Amygdala (tissue), 56 donors: ENCODE measurements at regions not wholly inside any gene's neighbourhood (a gene's known extent, or its start where the extent isn't known, plus 50 kb on each side); places are given as distances from the start of the nearest gene placed in this dataset.
"Not testable (repeated sequence)": the region's sequence is repeated elsewhere in the genome, so short reads cannot be mapped to it uniquely, and the experiment has no call there.

Experiments
- DNase-seq, 56 donors: peaks; one replicate each; lab custom pipeline; 2025; lab: John Stamatoyannopoulos, UW

DNA sequence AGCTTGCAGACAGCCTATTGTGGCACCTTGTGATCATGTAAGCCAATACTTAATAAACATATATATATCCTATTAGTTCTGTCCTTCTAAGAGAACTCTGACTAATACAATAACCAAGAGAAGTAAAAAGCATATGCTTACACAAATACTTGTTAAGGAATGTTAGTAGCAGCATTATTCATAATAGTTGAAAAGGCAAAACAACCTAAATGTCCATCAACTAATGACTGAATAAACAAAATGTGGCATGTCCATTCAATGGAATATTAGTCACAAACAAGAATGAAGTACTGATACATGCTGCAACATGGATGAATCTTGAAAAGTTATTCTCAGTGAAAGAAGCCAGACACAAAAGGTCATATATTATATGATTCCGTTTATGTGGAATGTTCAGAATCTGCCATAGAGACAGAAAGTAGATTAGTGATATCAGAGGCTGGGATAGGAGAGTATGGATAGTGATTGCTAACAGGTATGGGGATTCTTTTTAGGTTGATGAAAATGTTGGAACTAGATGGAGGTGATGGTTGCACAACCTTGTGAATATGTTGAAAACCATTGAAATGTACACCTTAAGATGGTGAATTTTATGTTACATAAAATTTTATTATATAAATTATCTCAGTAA, 112.5 kb upstream of the UNC5B start:
- DNase-seq, result no peak

DNA sequence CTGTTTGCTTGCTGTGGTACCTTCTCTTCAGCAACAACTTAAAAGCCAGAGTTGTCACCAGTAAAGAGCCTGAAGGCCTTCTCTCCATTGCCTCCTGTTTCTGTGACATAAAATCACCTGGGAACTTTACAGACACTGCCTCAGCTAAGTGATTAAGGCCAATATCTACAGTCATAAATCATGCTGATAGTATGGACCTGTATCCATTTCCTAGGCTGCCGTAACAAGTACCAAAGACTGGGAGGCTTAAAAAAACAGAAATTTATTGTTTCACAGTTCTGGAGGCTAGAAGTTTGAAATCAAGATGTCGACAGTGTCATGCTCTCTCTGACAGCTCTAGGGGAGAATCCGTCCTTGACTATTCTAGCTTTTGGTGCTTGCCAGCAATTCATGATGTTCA, 108.4 kb upstream of the UNC5B start:
- no peak for DNase-seq

DNA sequence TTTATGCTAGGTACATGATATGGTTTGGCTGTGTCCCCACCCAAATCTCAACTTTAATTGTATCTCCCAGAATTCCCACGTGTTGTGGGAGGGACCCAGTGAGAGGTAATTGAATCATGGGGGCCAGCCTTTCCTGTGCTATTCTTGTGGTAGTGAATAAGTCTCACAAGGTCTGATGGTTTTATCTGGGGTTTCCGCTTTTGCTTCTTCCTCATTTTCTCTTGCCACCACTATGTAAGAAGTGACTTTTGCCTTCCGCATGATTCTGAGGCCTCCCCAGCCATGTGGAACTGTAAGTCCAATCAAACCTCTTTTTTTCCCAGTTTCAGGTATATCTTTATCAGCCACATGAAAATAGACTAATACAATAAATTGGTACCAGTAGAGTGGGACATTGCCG, 106.2 kb upstream of the UNC5B start:
- DNase-seq, result not testable (repeated sequence)

DNA sequence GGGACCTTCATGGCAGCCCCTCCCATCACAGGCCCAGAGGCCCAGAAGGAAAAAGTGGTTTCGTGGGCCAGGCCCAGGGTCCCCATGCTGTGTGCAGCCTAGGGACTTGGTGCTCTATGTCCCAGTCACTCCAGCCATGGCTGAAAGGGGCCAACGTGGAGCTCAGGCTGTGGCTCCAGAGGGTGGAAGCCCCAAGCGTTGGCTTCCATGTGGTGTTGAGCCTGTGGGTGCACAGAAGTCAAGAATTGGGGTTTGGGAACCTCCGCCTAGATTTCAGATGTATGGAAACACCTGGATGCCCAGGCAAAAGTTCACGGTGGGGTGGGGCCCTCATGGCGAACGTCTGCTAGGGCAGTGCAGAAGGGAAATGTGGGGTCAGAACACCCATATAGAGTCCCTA, 105.3 kb upstream of the UNC5B start:
- not testable (repeated sequence) for DNase-seq

DNA sequence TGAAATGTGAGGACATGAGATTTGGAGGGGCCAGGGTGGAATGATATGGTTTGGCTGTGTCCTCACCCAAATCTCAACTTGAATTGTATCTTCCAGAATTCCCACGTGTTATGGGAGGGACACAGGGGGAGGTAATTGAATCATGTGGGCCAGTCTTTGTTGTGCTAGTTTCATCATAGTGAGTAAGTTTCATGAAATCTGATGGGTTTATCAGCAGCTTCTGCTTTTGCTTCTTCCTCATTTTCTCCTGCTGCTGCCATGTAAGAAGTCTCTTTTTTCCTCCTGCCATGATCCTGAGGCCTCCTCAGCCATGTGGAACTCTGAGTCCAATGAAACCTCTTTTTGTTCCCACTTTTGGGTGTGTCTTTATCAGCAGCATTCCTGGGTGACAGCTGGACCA, 104.3 kb upstream of the UNC5B start:
- not testable (repeated sequence) for DNase-seq

DNA sequence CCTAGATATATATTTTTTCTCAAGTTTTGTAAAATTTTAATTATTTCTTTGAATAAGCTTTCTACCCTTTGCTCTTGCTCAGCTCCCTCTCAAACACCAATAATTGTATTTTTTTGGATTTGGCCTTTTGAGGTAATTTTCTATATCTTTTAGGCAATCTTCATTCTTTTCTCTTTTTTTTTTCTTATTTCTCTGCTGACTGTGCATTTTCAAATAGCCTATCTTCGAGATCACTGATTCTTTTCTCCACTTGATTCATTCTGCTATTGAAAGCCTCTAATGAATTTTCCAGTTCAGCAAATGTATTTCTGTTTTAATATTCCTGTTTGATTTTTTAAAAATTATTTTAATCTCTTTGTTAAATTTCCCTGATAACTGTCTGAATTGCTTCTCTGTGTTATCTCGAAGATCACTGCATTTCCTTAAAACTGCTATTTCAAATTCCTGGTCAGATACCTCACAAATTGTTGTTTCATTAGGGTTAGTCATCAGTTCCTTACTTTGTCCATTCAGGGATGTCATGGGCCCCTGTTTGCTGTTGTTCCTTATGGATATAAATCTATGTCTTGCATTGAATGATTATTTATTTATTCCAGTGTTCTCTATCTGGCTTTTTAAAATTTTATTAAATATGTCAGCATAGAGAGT, 100.1 kb upstream of the UNC5B start:
- no peak for DNase-seq

DNA sequence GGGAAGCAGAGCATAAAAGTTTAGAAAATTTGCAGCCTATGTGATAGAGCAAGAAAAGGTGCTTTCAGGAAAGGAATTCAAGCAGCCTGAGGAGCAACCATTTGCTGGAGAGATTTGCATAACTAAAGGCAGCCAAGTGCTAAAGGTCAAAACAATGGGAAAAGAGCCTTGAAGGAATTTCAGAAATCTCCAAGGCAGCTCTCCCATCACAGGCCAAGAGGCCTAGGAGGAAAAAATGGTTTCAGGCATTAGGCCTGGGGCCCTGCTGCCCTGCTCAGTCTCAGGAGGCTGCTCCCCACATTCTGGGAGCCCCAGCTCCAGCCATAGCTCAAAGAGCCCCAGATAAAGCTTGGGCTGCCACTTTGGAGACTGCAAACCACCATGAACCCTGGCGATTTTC, 95.9 kb upstream of the UNC5B start:
- no peak for DNase-seq

DNA sequence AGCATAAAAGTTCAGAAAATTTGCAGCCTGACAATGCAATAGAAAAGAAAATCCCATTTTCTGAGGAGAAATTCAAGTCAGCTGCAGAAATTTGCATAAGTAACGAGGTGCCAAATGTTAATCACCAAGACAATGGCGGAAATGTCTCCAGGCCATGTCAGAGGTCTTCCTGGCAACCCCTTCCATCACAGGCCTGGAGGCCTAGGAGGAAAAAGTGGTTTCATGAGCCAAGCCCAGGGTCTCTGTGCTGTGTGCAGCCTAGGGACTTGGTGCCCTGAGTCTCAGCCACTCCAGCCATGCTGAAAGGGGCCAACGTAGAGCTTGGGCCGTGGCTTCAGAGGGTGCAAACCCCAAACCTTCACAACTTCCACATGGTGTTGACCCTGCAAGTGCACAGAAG, 94.8 kb upstream of the UNC5B start:
- DNase-seq, result not testable (repeated sequence)

DNA sequence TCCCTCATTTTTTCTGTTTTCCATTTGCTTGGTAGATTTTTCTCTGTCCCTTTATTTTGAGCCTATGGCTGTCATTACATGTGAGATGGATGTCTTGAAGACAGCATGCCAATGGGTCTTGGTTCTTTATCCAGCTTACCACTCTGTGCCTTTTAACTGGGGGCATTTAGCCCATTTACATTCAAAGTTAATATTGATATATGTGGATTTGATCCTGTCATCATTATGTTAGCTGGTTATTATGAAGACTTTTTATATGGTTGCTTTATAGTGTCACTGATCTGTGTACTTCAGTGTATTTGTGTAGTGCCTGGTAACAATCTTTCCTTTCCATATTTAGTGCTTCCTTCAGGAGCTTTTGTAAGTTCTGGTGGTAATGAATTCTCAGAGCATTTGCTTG, 89.3 kb upstream of the UNC5B start:
- DNase-seq, result no peak

DNA sequence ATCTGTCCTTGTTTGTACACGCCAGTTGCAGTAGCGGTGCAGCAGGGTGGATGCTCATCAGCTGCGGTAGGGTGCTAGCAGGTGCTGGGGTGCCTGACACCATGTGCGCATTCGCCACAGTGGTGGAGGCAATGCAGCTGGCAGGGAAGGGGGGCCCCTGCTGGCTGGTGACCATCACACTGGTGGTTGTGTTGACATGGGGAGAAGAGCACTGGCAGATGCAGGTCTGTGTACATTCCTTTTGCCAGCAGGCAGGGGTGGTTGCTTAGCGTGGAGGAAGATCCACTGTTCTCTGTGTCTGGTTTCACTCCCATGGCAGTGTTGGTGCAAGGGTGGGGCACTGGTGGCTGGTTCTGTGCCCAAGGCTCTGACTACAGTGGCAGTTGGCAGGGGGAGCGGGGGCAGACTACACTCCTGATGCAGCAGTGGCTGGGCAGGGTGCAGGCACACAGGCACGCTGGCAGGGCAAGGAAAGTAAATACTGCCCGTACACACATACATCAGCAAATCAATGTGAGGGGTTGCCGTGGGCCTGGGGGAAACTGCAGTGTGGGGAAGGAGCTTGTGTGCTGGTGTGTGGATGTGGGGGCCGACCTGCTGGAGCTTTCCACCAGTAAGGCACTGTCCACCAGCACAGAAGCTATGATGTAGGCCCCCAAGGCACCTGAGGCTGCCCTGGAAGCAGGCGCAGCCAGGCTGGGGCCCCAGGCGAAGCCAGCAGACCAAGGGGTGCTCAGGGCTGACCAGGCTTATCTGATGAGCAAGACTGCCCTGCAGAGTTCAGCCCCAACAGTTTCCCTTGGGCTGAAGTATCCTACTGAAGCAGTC, 87.2 kb upstream of the UNC5B start:
- no peak for DNase-seq

DNA sequence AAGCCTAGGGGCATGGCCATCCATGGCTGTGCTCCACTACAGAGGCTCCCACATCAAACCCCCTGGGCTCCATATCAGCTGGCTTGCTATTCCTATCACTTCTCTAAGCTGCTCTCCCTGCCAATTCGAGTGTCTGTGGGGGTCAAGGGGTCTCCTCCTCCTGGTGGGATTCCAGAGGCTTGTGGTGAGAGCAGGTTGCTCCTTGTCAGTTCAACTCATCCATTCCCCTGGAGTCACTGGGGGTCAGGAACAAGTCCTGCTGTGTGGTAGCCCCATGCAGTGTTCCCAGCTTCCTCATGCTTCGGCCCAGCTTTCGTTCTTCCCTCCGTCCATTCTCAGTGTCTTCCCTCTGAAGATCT, 86.6 kb upstream of the UNC5B start:
- no peak for DNase-seq

DNA sequence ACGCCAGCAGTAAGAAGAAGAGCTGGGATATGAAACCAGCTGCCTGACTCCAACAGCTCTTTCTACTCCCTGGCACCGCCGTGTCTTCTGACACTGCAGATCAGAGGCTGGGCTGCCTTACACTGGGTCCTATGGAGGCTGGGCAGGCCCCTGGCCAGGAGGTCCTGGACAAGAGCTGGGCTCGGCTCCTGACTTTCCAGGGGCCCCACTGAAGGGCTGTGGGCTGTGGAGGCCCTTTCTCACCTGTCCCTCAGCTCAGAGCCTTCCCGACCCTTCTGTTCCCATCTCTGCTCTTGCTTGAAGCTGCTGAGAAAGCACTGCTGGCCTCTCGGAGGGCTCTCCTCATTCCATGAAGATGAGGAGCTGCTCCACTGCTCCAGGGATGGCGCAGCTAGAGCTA, 85.9 kb upstream of the UNC5B start:
- DNase-seq, result no peak

DNA sequence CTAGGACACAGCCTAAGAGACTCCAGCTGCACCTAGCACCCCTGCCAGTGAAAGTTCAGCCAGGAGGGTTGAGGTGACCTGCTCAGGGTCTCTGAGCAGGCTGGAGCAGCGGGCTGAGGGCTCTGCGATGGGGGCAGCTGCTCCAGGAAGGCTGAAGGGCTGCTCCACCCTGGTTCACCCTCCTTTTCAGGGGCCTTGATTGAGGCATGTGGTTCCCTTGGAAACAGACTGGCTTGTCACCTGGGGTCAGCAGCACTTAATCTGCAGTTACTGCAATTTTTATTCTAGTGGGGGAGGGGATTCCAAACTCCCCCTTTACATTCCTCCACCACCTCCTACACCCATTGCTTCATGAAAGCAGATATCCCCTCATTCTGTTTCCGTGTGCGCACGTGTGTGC, 85.3 kb upstream of the UNC5B start:
- DNase-seq, result no peak

DNA sequence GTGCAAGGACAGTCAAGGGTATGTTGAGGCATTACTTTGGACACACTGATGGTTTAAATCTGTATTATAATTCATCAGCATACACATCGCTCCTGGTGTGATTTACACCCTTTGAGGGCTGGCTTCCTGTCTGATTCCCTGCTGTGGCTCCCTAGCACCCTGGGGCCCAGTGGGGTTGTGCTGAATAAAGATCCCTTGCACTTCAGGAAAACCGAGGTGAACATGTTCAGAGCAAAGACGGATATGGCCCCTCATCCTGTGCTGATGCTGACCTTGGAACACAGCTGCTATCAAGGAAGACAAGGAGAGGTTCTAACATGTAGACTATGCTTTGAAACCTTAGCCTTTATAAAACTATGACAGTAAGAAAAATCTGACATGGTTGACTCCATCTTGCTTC, 84.6 kb upstream of the UNC5B start:
- no peak for DNase-seq

DNA sequence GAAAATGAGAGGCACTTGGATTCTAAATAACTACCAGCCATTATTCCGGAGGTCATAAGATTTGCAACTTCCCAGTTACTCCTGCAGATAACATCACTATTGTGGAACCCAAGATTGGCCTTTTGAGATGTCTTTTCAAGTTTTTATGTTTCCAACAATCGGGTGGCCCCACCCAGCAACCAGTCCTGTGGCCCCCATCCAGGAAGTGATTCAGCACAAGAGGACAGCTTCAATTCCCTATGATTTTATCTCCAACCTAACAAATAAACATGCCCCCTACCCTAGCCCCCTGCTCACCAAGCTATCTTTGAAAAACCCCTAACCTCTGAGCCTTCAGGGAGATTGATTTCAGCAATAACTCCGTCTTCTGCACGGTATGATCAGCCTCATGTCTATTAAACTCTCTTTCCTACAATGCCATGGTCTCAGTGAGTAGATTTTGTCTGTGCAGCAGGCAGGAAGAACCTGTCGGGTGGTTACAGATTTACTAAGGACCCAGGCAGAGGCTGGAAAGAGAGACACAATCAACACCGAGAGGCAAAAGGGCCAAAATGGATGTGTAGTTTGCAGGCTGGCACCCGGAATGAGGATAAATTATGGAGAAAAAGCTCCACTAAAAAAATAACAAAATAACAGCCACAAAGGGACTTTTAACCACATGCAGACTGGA, 83.9 kb upstream of the UNC5B start:
- no peak for DNase-seq

DNA sequence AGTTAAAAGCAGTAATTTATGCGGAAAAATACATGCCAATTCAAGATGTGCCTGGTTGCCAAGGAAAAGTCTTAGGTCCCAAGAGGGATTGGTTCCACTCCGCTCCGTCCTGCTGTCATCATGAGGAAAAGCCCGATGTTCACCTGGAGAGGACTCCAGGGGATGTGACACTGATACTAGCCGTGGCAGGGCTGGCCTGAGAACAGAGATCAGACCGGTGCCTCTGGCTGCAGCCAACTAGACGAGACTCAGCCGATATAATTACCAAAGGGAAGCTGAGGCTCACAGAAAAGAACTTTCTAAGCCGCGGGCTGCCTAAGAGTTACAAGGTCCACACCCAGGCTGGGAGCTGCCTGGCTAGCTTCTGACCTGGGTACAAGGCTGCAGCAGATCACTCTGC, 81.3 kb upstream of the UNC5B start:
- no peak for DNase-seq

DNA sequence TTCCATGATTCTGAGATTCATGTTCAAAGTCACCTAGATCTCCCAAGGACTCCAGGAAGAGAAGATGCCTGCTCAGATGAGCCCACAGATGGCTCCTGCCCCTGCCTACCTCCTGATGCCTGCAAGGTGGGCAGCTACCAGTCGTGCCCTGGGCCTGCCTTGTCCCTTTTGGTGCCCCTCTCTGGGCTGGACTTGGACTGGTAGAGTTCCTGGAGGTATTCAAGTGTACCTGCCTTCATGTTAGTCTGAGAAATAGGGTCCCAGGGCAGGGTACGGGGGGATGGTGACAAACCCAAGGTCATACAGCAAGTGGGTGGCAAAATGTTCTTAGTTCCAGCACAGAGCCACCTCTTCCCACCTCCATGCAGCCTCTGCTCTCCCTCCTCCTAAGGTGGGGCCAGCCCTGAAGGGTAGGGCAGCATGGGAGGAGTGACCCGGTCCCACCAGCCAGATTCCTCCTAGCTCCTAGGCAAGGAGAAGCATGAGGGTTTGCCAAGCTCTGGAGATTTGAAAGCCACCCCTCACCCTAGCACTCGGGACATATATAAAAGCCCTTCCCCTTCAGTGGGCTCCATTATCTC, 80.8 kb upstream of the UNC5B start:
- no peak for DNase-seq

DNA sequence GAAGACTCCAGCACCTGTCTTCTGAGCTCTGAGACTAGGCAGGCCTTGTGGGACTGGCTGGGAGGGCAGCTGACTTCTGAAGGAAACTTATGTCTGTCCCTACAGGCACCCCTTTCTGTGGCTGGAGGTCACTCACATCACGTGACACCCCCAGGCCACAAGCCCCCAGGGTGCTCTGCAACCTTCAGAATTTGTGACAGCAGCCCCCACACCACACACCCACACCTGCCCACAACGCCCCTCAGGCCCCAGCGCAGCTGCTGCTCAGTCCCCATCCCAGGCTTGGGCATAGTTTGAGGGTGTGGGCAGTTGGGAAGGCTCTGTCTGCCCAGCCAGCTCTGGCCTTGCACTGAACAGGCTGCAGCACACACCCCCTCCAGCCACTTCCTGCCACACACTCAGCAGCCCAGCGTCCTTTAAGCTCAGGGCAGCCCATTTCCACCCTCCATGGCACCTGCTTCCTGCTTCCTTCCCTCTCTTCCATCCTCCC, 80.0 kb upstream of the UNC5B start:
- no peak for DNase-seq

DNA sequence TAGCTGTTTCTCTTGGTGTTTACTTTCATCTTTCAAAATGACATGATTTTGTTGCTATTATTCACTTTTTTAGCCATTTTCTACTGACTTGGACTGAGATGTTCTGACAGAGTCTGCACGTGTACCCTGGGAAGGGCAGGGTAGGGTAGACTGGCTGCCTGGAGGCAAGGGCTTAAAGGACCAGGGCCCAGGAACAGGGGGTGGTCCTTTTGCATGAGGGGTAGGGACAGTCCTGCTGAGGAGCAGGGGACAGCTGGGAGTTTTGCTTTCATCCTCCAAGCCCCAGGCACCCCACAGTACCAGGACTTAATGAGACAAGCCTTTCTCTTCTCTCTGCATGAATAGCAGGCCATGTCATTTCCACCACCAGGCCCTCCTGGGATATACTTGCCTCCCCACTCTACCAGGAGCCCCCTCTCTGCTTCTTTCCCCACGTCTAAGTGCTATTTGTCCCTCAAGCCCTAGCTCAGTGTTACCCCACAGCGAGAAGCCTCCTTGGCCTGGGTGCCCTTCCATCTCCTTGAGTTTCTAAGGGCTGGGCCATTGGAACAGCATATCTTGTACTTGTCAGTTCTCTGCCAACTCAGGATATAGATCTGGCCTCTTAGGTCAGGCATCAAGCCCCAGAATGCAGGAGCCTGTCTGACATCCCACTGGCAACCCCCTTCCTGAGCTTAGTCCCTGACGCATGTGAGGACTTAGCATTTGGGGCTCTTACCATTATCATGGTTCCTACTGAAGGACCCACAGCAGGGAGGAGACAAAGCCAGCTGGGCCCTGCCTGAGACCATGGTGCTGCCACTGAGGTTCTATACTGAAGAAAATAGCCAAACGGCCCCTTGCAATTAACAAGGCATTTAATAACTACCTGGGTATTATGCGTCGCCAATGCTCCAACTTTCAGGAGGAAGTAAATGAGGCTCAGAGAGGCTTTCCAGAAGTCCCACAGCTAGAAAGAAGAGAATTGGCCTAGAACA, 78.4 kb upstream of the UNC5B start:
- no peak for DNase-seq

DNA sequence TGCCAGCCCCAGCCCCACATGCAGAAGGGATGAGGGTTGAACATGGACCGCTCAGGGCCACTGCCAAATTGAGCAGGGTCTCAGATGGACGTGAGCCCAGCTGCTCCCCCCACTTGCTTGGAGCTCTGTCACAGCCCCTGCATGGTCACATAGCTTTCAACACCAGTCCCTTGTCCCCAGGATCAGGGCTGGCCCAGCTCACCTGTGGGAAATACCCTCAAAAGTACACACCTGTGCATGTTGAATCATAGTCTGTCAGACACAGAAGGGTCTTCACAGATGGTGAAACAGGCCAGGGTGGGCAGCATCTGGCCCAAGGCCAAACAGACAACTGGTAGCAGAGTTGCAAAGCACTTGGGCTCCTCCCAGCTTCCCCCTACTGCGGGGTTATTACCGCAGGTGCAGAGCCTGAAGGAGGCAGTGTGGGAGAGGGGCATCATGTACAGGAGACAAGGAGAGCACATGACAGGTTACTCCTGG, 77.6 kb upstream of the UNC5B start:
- DNase-seq, result no peak
